ENCODE measurements at regions not wholly inside any gene's neighbourhood (a gene's known extent, or its start where the extent isn't known, plus 50 kb on each side); places are given as distances from the start of the nearest gene placed in this dataset.

- Histone ChIP-seq H4K20me1 (ENCODE audit: insufficient read depth, low read length, poor library complexity, severe bottlenecking) (no peaks in the 10 kb centered on the region), H3K9me3 (ENCODE audit: insufficient read depth, low read depth, low read length) (no peaks in the 10 kb centered on the region), H3K9me2 (replicated peaks; ENCODE audit: low read depth, low read length) (no peaks in the 10 kb centered on the region), H3K27me3 (ENCODE audit: insufficient read depth, low read length, poor library complexity, severe bottlenecking) (no peaks in the 10 kb centered on the region), H3K36me3 (ENCODE audit: insufficient read depth, low read length) (no peaks in the 10 kb centered on the region), H3K4me3 (ENCODE audit: low read length, poor library complexity, severe bottlenecking) (no peak overlapping the region), H3K4me2 (ENCODE audit: low read depth, low read length, poor library complexity, severe bottlenecking) (no peak overlapping the region), H3K79me2 (ENCODE audit: insufficient read depth, low read length) (no peaks in the 10 kb centered on the region), H3K4me1 (ENCODE audit: insufficient read depth, low read length, poor library complexity, severe bottlenecking) (peaks cover 56% of the 10 kb centered on the region), H3F3A (ENCODE audit: low read depth) (no peaks in the 10 kb centered on the region), H2AFZ (ENCODE audit: low read length) (no peak overlapping the region), H3K9ac (ENCODE audit: low read depth, low read length, poor library complexity, severe bottlenecking) (no peak overlapping the region)
- TF ChIP-seq EZH2phosphoT487 (IDR thresholded peaks at IDR 0.05; ENCODE audit: borderline replicate concordance) (no peak), CTCF (conservative IDR thresholded peaks at IDR 0.05; ENCODE audit: low read length) (no peak)
Measured at GRCh38 chr4:152068866-152069265, 308.1 kb upstream of the GATB start.

- Histone ChIP-seq H3F3A (ENCODE audit: low read depth) (no peaks in the 10 kb centered on the region), H3K4me3 (ENCODE audit: low read length, poor library complexity, severe bottlenecking) (no peak overlapping the region), H3K9ac (ENCODE audit: low read depth, low read length, poor library complexity, severe bottlenecking) (no peak overlapping the region), H3K9me3 (ENCODE audit: insufficient read depth, low read depth, low read length) (no peaks in the 10 kb centered on the region), H2AFZ (ENCODE audit: low read length) (peak overlapping the region; percentile 62), H3K4me2 (ENCODE audit: low read depth, low read length, poor library complexity, severe bottlenecking) (no peak overlapping the region), H3K4me1 (ENCODE audit: insufficient read depth, low read length, poor library complexity, severe bottlenecking) (peaks cover 42% of the 10 kb centered on the region), H3K27me3 (ENCODE audit: insufficient read depth, low read length, poor library complexity, severe bottlenecking) (no peaks in the 10 kb centered on the region), H4K20me1 (ENCODE audit: insufficient read depth, low read length, poor library complexity, severe bottlenecking) (no peaks in the 10 kb centered on the region), H3K9me2 (replicated peaks; ENCODE audit: low read depth, low read length) (no peaks in the 10 kb centered on the region), H3K36me3 (ENCODE audit: insufficient read depth, low read length) (no peaks in the 10 kb centered on the region), H3K79me2 (ENCODE audit: insufficient read depth, low read length) (no peaks in the 10 kb centered on the region)
- TF ChIP-seq EZH2phosphoT487 (IDR thresholded peaks at IDR 0.05; ENCODE audit: borderline replicate concordance): no peak
- TF ChIP-seq CTCF (conservative IDR thresholded peaks at IDR 0.05; ENCODE audit: low read length): no peak
Measured at GRCh38 chr4:152065545-152065944, 304.7 kb upstream of the GATB start.

GRCh38 chr4:152064753-152065152 lies 303.9 kb upstream of the GATB start:
- no peak for TF ChIP-seq CTCF (conservative IDR thresholded peaks at IDR 0.05; ENCODE audit: low read length)
- TF ChIP-seq EZH2phosphoT487 (IDR thresholded peaks at IDR 0.05; ENCODE audit: borderline replicate concordance): no peak
- Histone ChIP-seq H4K20me1 (ENCODE audit: insufficient read depth, low read length, poor library complexity, severe bottlenecking) (no peaks in the 10 kb centered on the region), H3K27me3 (ENCODE audit: insufficient read depth, low read length, poor library complexity, severe bottlenecking) (no peaks in the 10 kb centered on the region), H3K79me2 (ENCODE audit: insufficient read depth, low read length) (no peaks in the 10 kb centered on the region), H3K36me3 (ENCODE audit: insufficient read depth, low read length) (no peaks in the 10 kb centered on the region), H3K9me3 (ENCODE audit: insufficient read depth, low read depth, low read length) (no peaks in the 10 kb centered on the region), H3K4me1 (ENCODE audit: insufficient read depth, low read length, poor library complexity, severe bottlenecking) (peaks cover 35% of the 10 kb centered on the region), H3K9me2 (replicated peaks; ENCODE audit: low read depth, low read length) (no peaks in the 10 kb centered on the region), H2AFZ (ENCODE audit: low read length) (peak overlapping the region; percentile 62; the same call in 1 of the 2 replicates), H3K9ac (ENCODE audit: low read depth, low read length, poor library complexity, severe bottlenecking) (no peak overlapping the region), H3F3A (ENCODE audit: low read depth) (no peaks in the 10 kb centered on the region), H3K4me2 (ENCODE audit: low read depth, low read length, poor library complexity, severe bottlenecking) (no peak overlapping the region), H3K4me3 (ENCODE audit: low read length, poor library complexity, severe bottlenecking) (no peak overlapping the region)

All from Loucy (cell line).